HCT116 (cell line): ENCODE measurements at regions not wholly inside any gene's neighbourhood (a gene's known extent, or its start where the extent isn't known, plus 50 kb on each side); places are given as distances from the start of the nearest gene placed in this dataset.

Experiments
- ATAC-seq: fragments of 200-7000 bp; cut with Tn5 transposase; 2 replicates; pipeline ENCODE4 v1.9.1; 2020; ENCODE audit warnings: mild to moderate bottlenecking, moderate library complexity
- BruUV-seq: library from RNA; stranded (reverse); fragments of 400-500 nt; replicated peaks from 2 replicates; lab custom pipeline; 2021; lab: Mats Ljungman, UMichigan
- CTCF ChIA-PET: fragments of 300-600 bp; sonication (Branson Sonifier 250); formaldehyde crosslinking; loops from one replicate; lab custom pipeline; 2021; ENCODE audit warnings: antibody characterized with exemption; lab: Charles Lee
- POLR2A ChIA-PET: fragments of 300-600, 350-600 bp; sonication (Branson Sonifier 250); formaldehyde crosslinking; loops from one replicate; lab custom pipeline; 2021; ENCODE audit warnings: antibody characterized with exemption; lab: Charles Lee
- RAD21 ChIA-PET, 2 experiments: fragments of 300-600 bp; sonication (Branson Sonifier 250); formaldehyde crosslinking; loops; one replicate each; lab custom pipeline; 2023; ENCODE audit warnings: low total read pairs in 2 of 2; ENCODE audit not compliant: uncharacterized antibody in 2 of 2, unreplicated experiment in 2 of 2, low non-redundant PET in 1 of 2; lab: Charles Lee
- DNase-seq: peaks from one replicate; pipeline ENCODE4 v3.0.0-alpha.2; 2010; ENCODE audit warnings: low read depth, low spot score
- H2AFZ ChIP-seq: fragments of 200-600 bp; shearing (Covaris generic), sonication (generic); 2 replicates; pipeline ENCODE4 v1.6.1; 2017; ENCODE audit warnings: low read depth, mixed run types, mixed read lengths, antibody characterized with exemption, low read length; ENCODE audit not compliant: poor library complexity, severe bottlenecking
- H3K27ac ChIP-seq: 2 replicates; pipeline ENCODE4 v1.5.1; 2012; ENCODE audit warnings: low read depth, low read length
- H3K27me3 ChIP-seq: fragments of 200-600 bp; sonication (generic); 2 replicates; pipeline ENCODE4 v1.6.1; 2016; ENCODE audit warnings: mixed run types, low read length, mixed read lengths; ENCODE audit not compliant: insufficient read depth
- H3K36me3 ChIP-seq, 2 experiments: fragments of 200-500 bp in 1 of 2; fragments of 200-600 bp in 1 of 2; sonication (Bioruptor generic) in 1 of 2; sonication (generic) in 1 of 2; 2 replicates each; pipeline versions ENCODE4 v1.5.1 to v1.6.1; 2014 to 2016; ENCODE audit warnings: low read length in 2 of 2, inconsistent platforms in 1 of 2, mixed read lengths in 1 of 2, mixed run types in 1 of 2; ENCODE audit not compliant: insufficient read depth in 2 of 2, control insufficient read depth in 1 of 2
- H3K4me1 ChIP-seq, 2 experiments: fragments of 200-600 bp in 1 of 2; sonication (generic) in 1 of 2; 2 replicates each; pipeline versions ENCODE4 v1.5.1 to v1.6.1; 2012 to 2017; ENCODE audit warnings: low read length in 2 of 2, inconsistent platforms in 1 of 2, mild to moderate bottlenecking in 1 of 2, mixed read lengths in 1 of 2, mixed run types in 1 of 2, moderate library complexity in 1 of 2; ENCODE audit not compliant: insufficient read depth in 2 of 2, control insufficient read depth in 1 of 2
- H3K4me2 ChIP-seq: fragments of 200-600 bp; sonication (generic); 2 replicates; pipeline ENCODE4 v1.6.1; 2017; ENCODE audit warnings: mixed run types, low read length, mixed read lengths
- H3K4me3 ChIP-seq, 2 experiments: fragments of 200-600 bp in 1 of 2; sonication (generic) in 1 of 2; replicated peaks in 1 of 2; 2 replicates each; pipeline ENCODE4 v1.5.1; 2011 to 2016; ENCODE audit warnings: low read length in 2 of 2, control low read depth in 1 of 2, low read depth in 1 of 2, mild to moderate bottlenecking in 1 of 2, mixed read lengths in 1 of 2, mixed run types in 1 of 2
- H3K79me2 ChIP-seq: fragments of 200-600 bp; sonication (generic); 2 replicates; pipeline ENCODE4 v1.6.1; 2017; ENCODE audit warnings: mild to moderate bottlenecking, mixed run types, low read length, moderate library complexity, mixed read lengths; ENCODE audit not compliant: insufficient read depth
- H3K9ac ChIP-seq: fragments of 200-600 bp; sonication (generic); 2 replicates; pipeline ENCODE4 v1.6.1; 2016; ENCODE audit warnings: low read length, mixed read lengths
- H3K9me2 ChIP-seq: fragments of 200-600 bp; sonication (generic), shearing (Covaris generic); 2 replicates; pipeline ENCODE4 v1.6.1; 2017; ENCODE audit warnings: mixed run types, mild to moderate bottlenecking, moderate library complexity; ENCODE audit not compliant: insufficient read depth
- H3K9me3 ChIP-seq, 2 experiments: fragments of 200-500 bp in 1 of 2; fragments of 200-600 bp in 1 of 2; sonication (Bioruptor generic) in 1 of 2; sonication (generic) in 1 of 2; 2 replicates each; pipeline ENCODE4 v1.6.1; 2014 to 2017; ENCODE audit warnings: low read length in 2 of 2, mixed read lengths in 2 of 2, inconsistent platforms in 1 of 2, low read depth in 1 of 2, mild to moderate bottlenecking in 1 of 2, mixed run types in 1 of 2, moderate library complexity in 1 of 2; ENCODE audit not compliant: control insufficient read depth in 1 of 2, insufficient read depth in 1 of 2
- H4K20me1 ChIP-seq: fragments of 200-600 bp; sonication (generic), shearing (Covaris generic); 2 replicates; pipeline ENCODE4 v1.6.1; 2017; ENCODE audit warnings: mixed run types, mild to moderate bottlenecking, moderate library complexity; ENCODE audit not compliant: insufficient read depth
- CBX3 ChIP-seq: IDR thresholded peaks from 2 replicates; pipeline ENCODE4 v1.6.1; 2012; ENCODE audit warnings: low read depth
- EGR1 ChIP-seq: IDR thresholded peaks from 2 replicates; pipeline ENCODE4 v1.6.1; 2012; ENCODE audit warnings: low read depth
- EZH2 ChIP-seq: fragments of 200-600 bp; sonication (generic); IDR thresholded peaks from 2 replicates; pipeline ENCODE4 v1.6.1; 2017; ENCODE audit warnings: antibody characterized with exemption, mixed run types
- POLR2A ChIP-seq: IDR thresholded peaks from 2 replicates; pipeline ENCODE4 v1.7.0; 2011; ENCODE audit warnings: borderline replicate concordance; ENCODE audit not compliant: insufficient read depth, insufficient read length; ENCODE audit errors: extremely low read depth
- POLR2AphosphoS5 ChIP-seq: IDR thresholded peaks from 2 replicates; pipeline ENCODE4 v1.6.1; 2011; ENCODE audit warnings: mild to moderate bottlenecking, low read depth, low read length, moderate library complexity
- SIN3A ChIP-seq: IDR thresholded peaks from 2 replicates; pipeline ENCODE4 v1.6.1; 2012; ENCODE audit warnings: low read depth
- TCF7L2 ChIP-seq: IDR thresholded peaks from 2 replicates; pipeline ENCODE4 v1.7.0; 2011; ENCODE audit warnings: borderline replicate concordance, inconsistent platforms; ENCODE audit not compliant: insufficient read depth, insufficient read length; ENCODE audit errors: extremely low read depth
- YY1 ChIP-seq: IDR thresholded peaks from 2 replicates; pipeline ENCODE4 v1.6.1; 2011; ENCODE audit warnings: low read length, low read depth, moderate library complexity, mild to moderate bottlenecking; ENCODE audit not compliant: insufficient replicate concordance; ENCODE audit errors: extremely low read depth
- ZFX ChIP-seq: fragments of 450-650 bp; IDR thresholded peaks from 2 replicates; pipeline ENCODE4 v1.6.1; 2017
- ZNF274 ChIP-seq: fragments of 200-500 bp; sonication (Bioruptor generic); IDR thresholded peaks from 2 replicates; pipeline ENCODE4 v1.6.1; 2014; ENCODE audit warnings: mild to moderate bottlenecking, low read depth, low read length, inconsistent platforms
- intact Hi-C: fragments of 100-400 bp; cut with micrococcal nuclease; formaldehyde crosslinking; loops from 2 replicates; pipeline ENCODE4 v1.10.0; 2022
- TF ChIP-seq, protein P1 (sequence below): IDR thresholded peaks from 2 replicates; pipeline ENCODE4 v1.6.1; 2012; ENCODE audit warnings: low read depth
- TF ChIP-seq, protein P2 (sequence below): IDR thresholded peaks from 2 replicates; pipeline ENCODE4 v1.6.1; 2011; ENCODE audit warnings: mild to moderate bottlenecking, low read length, moderate library complexity; ENCODE audit not compliant: insufficient replicate concordance; ENCODE audit errors: extremely low read depth

DNA sequence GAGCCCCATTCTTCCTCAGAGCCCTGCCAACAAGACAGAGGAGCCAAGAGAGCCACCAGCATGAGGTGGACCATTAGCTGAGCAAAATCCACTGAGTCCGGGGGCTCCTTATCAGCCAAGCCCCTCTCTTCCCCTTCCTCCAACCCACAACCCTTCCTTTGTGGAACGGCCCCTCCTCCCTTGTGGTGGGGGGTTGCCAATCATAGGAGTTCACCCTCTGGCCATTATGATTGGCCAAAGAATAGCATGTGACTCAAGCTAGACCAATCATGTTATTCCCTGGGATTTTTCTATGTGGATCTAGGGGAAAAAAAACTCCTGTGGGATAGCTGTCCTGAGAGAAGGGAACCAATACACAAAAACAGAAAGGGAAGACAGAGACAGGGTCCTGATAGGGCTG lies 120.5 kb downstream of the C16orf95 start:
- H3K4me1 ChIP-seq = peaks cover 0 to 3% of the 10 kb centered on the region in 2 experiments; a peak in 2 of 4 replicates
- POLR2A ChIA-PET = no interaction called here
- CTCF ChIA-PET = interaction anchor here (1.4 kb wide), 1 partner anchor 82 kb away, joined by 4 read pairs; no protein-coding TSS in a partner anchor
- no peaks in the 10 kb centered on the region for H3K27me3 ChIP-seq
- RAD21 ChIA-PET = no interaction called here
- H3K36me3 ChIP-seq = no peaks in the 10 kb centered on the region
- DNase-seq = no peak
- H3K4me2 ChIP-seq = no peak overlapping the region
- H3K9me3 ChIP-seq = no peaks in the 10 kb centered on the region
- no peak overlapping the region for H3K27ac ChIP-seq
- no peak overlapping the region for H2AFZ ChIP-seq
- no peaks in the 10 kb centered on the region for H3K9me2 ChIP-seq
- H3K79me2 ChIP-seq = no peaks in the 10 kb centered on the region
- intact Hi-C loops = no loop called here
- no peak for TF ChIP-seq TCF7L2
- TF ChIP-seq YY1 = no peak
- TF ChIP-seq EGR1 = no peak
- TF ChIP-seq, protein P1, sequence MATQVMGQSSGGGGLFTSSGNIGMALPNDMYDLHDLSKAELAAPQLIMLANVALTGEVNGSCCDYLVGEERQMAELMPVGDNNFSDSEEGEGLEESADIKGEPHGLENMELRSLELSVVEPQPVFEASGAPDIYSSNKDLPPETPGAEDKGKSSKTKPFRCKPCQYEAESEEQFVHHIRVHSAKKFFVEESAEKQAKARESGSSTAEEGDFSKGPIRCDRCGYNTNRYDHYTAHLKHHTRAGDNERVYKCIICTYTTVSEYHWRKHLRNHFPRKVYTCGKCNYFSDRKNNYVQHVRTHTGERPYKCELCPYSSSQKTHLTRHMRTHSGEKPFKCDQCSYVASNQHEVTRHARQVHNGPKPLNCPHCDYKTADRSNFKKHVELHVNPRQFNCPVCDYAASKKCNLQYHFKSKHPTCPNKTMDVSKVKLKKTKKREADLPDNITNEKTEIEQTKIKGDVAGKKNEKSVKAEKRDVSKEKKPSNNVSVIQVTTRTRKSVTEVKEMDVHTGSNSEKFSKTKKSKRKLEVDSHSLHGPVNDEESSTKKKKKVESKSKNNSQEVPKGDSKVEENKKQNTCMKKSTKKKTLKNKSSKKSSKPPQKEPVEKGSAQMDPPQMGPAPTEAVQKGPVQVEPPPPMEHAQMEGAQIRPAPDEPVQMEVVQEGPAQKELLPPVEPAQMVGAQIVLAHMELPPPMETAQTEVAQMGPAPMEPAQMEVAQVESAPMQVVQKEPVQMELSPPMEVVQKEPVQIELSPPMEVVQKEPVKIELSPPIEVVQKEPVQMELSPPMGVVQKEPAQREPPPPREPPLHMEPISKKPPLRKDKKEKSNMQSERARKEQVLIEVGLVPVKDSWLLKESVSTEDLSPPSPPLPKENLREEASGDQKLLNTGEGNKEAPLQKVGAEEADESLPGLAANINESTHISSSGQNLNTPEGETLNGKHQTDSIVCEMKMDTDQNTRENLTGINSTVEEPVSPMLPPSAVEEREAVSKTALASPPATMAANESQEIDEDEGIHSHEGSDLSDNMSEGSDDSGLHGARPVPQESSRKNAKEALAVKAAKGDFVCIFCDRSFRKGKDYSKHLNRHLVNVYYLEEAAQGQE = no peak
- TF ChIP-seq ZNF274 = no peak
- no peak for TF ChIP-seq POLR2AphosphoS5
- TF ChIP-seq ZFX = no peak
- TF ChIP-seq POLR2A = no peak
- no peak for TF ChIP-seq CBX3
- TF ChIP-seq SIN3A = no peak
- TF ChIP-seq EZH2 = no peak
- TF ChIP-seq, protein P2, sequence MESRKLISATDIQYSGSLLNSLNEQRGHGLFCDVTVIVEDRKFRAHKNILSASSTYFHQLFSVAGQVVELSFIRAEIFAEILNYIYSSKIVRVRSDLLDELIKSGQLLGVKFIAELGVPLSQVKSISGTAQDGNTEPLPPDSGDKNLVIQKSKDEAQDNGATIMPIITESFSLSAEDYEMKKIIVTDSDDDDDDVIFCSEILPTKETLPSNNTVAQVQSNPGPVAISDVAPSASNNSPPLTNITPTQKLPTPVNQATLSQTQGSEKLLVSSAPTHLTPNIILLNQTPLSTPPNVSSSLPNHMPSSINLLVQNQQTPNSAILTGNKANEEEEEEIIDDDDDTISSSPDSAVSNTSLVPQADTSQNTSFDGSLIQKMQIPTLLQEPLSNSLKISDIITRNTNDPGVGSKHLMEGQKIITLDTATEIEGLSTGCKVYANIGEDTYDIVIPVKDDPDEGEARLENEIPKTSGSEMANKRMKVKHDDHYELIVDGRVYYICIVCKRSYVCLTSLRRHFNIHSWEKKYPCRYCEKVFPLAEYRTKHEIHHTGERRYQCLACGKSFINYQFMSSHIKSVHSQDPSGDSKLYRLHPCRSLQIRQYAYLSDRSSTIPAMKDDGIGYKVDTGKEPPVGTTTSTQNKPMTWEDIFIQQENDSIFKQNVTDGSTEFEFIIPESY = no peak
- TF ChIP-seq, all 23 proteins: peak for 0
- no peak overlapping the region for H3K4me3 ChIP-seq
- no peaks in the 10 kb centered on the region for H4K20me1 ChIP-seq
- no peak for ATAC-seq
- BruUV-seq = no TSS peak
- no peak overlapping the region for H3K9ac ChIP-seq
